ENCODE measurements at regions not wholly inside any gene's neighbourhood (a gene's known extent, or its start where the extent isn't known, plus 50 kb on each side); places are given as distances from the start of the nearest gene placed in this dataset.

DNA sequence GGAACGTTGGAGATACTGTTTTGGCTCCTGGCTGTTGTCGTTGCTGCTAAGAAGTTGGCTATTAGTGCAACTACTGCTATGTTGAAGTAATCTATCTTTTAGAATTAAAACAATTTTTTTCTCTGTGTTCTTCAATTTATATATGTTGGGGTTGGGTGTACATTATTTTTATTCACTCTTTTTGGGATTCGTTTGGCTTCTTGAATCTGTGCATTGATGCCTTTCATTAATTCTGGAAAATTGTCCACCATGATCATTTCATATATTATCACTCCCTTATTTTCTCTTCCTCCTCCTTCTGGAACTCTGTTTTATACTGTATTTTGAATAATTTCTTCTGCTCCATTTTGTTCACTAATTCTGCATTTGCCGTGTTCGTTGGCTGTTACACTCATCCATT is 199.5 kb upstream of the PLET1 start:
- H3K4me3 ChIP-seq (ENCODE audit: low read depth, low read length): no peak overlapping the region
- H3K4me1 ChIP-seq (ENCODE audit: control insufficient read depth, insufficient read depth, low read length): no peaks in the 10 kb centered on the region
- no peak overlapping the region for H3K27ac ChIP-seq (ENCODE audit: low read depth, low read length)
- no peaks in the 10 kb centered on the region for H3K36me3 ChIP-seq (ENCODE audit: control insufficient read depth, insufficient read depth, low read length)
- no peak overlapping the region for H3K9ac ChIP-seq (ENCODE audit: low read length)
- no peaks in the 10 kb centered on the region for H3K27me3 ChIP-seq (ENCODE audit: control insufficient read depth, insufficient read depth, low read length)
- H3K9me3 ChIP-seq (ENCODE audit: control insufficient read depth, insufficient read depth, low read depth, low read length): no peaks in the 10 kb centered on the region

DNA sequence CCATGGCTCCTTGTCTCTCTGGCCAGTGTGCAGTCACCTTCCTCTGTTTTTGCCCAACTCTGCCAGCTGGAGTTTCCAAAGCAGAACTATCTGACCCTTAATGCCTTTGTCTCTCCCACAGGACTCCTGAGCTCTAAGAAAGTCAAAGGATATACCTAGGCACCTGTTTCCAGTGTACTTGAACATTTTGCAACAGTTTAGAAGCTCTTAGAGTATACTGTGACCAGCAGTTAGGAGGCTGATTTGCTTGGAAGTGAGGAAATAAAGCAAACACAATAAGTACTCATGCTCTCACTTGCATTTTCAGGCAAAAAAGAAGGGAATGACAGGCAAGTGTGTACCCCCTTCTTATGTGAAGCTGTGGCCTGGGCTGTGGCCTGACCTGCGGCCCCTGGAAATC is 204.3 kb upstream of the PLET1 start:
- Histone ChIP-seq H3K4me1 (ENCODE audit: control insufficient read depth, insufficient read depth, low read length) (no peaks in the 10 kb centered on the region), H3K9me3 (ENCODE audit: control insufficient read depth, insufficient read depth, low read depth, low read length) (no peaks in the 10 kb centered on the region), H3K4me3 (ENCODE audit: low read depth, low read length) (no peak overlapping the region), H3K9ac (ENCODE audit: low read length) (no peak overlapping the region), H3K27ac (ENCODE audit: low read depth, low read length) (no peak overlapping the region), H3K27me3 (ENCODE audit: control insufficient read depth, insufficient read depth, low read length) (no peaks in the 10 kb centered on the region; the same call in 1 of the 2 replicates), H3K36me3 (ENCODE audit: control insufficient read depth, insufficient read depth, low read length) (no peaks in the 10 kb centered on the region)

DNA sequence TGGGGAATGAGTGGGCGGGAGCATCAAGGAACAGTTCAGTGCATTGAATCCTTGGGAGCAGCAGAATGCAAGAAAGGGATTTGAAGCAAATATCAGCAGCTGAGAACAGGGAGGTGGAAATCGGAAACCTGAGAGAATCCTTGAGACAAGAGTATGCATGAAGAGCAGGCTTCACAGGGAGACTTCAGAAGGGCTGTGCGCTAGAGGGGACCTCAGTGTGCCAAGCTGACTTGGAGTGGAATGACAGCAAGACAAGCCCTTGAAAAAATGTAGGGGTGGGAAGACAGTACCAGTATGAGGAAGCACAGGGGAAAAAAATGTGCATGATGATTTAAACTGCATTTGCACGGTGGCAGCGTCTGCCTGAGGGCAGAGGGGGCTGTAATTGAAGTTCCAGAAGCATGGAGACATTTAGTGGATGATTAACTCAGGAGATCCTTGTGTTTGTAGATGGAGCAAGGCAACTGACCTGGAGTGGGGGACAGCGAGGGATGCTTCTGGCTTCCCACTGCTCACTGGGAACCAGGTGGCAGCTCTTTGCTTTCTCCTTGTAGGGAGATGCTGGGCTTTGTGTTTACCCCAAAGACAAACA is 204.9 kb upstream of the PLET1 start:
- Histone ChIP-seq H3K27ac (ENCODE audit: low read depth, low read length) (no peak overlapping the region), H3K4me1 (ENCODE audit: control insufficient read depth, insufficient read depth, low read length) (no peaks in the 10 kb centered on the region), H3K9ac (ENCODE audit: low read length) (no peak overlapping the region), H3K36me3 (ENCODE audit: control insufficient read depth, insufficient read depth, low read length) (no peaks in the 10 kb centered on the region), H3K27me3 (ENCODE audit: control insufficient read depth, insufficient read depth, low read length) (no peaks in the 10 kb centered on the region; the same call in 1 of the 2 replicates), H3K9me3 (ENCODE audit: control insufficient read depth, insufficient read depth, low read depth, low read length) (no peaks in the 10 kb centered on the region), H3K4me3 (ENCODE audit: low read depth, low read length) (no peak overlapping the region)

DNA sequence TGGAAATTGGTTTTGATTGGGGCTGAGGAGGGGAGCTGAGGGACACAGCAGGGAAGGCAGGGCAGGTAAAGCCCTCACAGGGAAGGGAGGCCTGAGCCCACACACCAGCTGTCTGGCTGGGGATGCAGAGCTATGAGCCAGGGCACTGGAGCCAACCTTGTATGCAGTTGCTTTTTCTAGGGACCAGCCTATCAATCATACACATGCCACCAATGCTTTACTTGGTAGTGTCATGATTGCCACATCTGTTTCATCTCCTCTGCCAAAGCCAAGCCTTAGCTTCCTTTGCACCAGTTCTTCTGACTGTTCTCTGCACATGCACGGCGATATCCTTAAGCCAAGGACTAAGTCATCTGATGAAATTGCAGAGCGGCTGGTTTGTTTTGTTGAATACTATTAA is 207.1 kb upstream of the PLET1 start:
- Histone ChIP-seq H3K4me1 (ENCODE audit: control insufficient read depth, insufficient read depth, low read length) (no peaks in the 10 kb centered on the region), H3K27ac (ENCODE audit: low read depth, low read length) (no peak overlapping the region), H3K27me3 (ENCODE audit: control insufficient read depth, insufficient read depth, low read length) (peaks cover 2% of the 10 kb centered on the region; the same call in 1 of the 2 replicates), H3K4me3 (ENCODE audit: low read depth, low read length) (no peak overlapping the region), H3K9ac (ENCODE audit: low read length) (no peak overlapping the region), H3K9me3 (ENCODE audit: control insufficient read depth, insufficient read depth, low read depth, low read length) (no peaks in the 10 kb centered on the region), H3K36me3 (ENCODE audit: control insufficient read depth, insufficient read depth, low read length) (no peaks in the 10 kb centered on the region)

DNA sequence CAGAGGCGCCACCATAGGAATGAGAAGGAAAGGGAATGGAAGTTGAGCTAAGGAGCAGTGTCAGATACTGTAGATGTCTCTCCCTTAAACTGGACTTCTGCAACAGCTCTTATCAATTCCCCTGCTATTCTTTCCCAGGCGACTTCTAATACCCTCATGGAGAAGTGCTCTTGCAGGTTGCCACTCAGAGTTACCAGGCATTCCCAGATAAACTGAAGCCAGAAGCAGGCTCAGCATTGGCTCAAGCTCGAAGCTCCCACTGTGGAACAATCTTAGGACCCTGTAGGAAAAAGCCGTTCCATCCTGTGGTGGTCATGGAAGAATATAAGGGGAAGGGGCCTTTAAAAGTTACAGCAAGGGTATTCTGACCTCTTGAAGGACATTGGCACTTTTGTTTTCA is 208.7 kb upstream of the PLET1 start:
- peaks cover 10% of the 10 kb centered on the region; the same call in 1 of the 2 replicates for H3K27me3 ChIP-seq (ENCODE audit: control insufficient read depth, insufficient read depth, low read length)
- H3K4me3 ChIP-seq (ENCODE audit: low read depth, low read length): no peak overlapping the region
- H3K36me3 ChIP-seq (ENCODE audit: control insufficient read depth, insufficient read depth, low read length): no peaks in the 10 kb centered on the region
- no peak overlapping the region for H3K9ac ChIP-seq (ENCODE audit: low read length)
- H3K9me3 ChIP-seq (ENCODE audit: control insufficient read depth, insufficient read depth, low read depth, low read length): no peaks in the 10 kb centered on the region
- no peak overlapping the region for H3K27ac ChIP-seq (ENCODE audit: low read depth, low read length)
- no peaks in the 10 kb centered on the region for H3K4me1 ChIP-seq (ENCODE audit: control insufficient read depth, insufficient read depth, low read length)

DNA sequence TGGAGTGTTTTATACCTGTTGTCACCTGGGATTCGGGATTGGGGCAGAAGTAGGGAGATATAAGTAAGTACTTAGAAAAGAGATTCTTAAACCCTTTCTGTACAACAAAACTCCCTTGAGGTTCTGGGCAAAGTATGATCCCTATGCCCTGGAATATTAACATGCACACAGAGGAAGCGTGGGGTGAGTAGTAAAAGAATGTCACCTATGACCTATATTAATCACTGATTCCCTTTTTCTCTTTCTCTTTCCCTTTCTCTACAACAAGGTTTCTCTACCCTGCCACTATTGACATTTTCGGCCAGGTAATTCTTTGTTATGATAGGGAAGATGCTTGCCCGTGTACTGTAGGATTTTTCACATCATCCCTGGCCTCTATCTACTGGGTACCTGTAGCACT is 209.7 kb upstream of the PLET1 start:
- no peak overlapping the region for H3K4me3 ChIP-seq (ENCODE audit: low read depth, low read length)
- no peaks in the 10 kb centered on the region for H3K36me3 ChIP-seq (ENCODE audit: control insufficient read depth, insufficient read depth, low read length)
- no peaks in the 10 kb centered on the region for H3K9me3 ChIP-seq (ENCODE audit: control insufficient read depth, insufficient read depth, low read depth, low read length)
- H3K27ac ChIP-seq (ENCODE audit: low read depth, low read length): no peak overlapping the region
- peaks cover 20% of the 10 kb centered on the region; the same call in 1 of the 2 replicates for H3K27me3 ChIP-seq (ENCODE audit: control insufficient read depth, insufficient read depth, low read length)
- H3K9ac ChIP-seq (ENCODE audit: low read length): no peak overlapping the region
- H3K4me1 ChIP-seq (ENCODE audit: control insufficient read depth, insufficient read depth, low read length): no peaks in the 10 kb centered on the region

DNA sequence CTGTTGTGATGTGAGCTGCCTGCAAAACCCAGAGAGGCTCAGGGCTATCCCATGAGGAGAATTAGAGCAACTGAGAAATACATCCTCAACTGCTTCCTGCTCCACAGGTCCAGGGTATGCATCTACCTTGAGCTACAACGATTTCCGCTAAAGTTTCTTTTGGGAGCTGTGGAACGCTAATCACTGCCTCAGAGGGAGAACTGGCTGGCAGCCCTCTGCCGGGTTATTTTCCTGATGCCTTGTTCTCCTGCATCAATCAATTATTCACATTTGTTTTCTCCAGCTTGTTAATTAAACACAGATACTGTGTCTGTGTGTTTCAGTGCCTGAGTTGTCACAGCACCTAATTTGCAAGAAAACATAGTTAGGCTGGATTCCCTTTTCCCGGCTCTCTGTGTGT is 211.1 kb upstream of the PLET1 start:
- H3K4me3 ChIP-seq (ENCODE audit: low read depth, low read length): no peak overlapping the region
- no peak overlapping the region for H3K27ac ChIP-seq (ENCODE audit: low read depth, low read length)
- no peaks in the 10 kb centered on the region for H3K9me3 ChIP-seq (ENCODE audit: control insufficient read depth, insufficient read depth, low read depth, low read length)
- H3K9ac ChIP-seq (ENCODE audit: low read length): no peak overlapping the region
- no peaks in the 10 kb centered on the region for H3K4me1 ChIP-seq (ENCODE audit: control insufficient read depth, insufficient read depth, low read length)
- H3K36me3 ChIP-seq (ENCODE audit: control insufficient read depth, insufficient read depth, low read length): no peaks in the 10 kb centered on the region
- peaks cover 33% of the 10 kb centered on the region for H3K27me3 ChIP-seq (ENCODE audit: control insufficient read depth, insufficient read depth, low read length)

DNA sequence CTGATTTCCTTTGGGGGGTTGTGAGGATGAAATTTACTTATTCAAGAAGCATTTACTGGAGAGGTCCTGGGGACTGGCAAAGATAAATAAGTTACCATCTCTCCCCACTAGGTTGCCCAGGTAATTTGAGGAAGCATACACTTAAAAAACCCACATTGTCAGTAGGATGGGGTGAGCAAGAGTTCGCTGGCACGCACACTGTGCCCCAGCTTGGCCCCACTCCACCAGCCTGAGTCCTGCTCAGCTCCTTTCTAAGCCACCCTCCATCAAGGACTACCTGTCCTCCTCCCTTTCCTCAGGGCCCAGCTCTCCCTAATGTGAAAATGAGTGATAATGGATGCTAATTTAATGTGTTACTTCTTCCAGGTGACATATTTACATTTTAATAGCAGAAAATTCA is 216.5 kb upstream of the PLET1 start:
- Histone ChIP-seq H3K27ac (ENCODE audit: low read depth, low read length) (no peak overlapping the region), H3K4me3 (ENCODE audit: low read depth, low read length) (no peak overlapping the region)

DNA sequence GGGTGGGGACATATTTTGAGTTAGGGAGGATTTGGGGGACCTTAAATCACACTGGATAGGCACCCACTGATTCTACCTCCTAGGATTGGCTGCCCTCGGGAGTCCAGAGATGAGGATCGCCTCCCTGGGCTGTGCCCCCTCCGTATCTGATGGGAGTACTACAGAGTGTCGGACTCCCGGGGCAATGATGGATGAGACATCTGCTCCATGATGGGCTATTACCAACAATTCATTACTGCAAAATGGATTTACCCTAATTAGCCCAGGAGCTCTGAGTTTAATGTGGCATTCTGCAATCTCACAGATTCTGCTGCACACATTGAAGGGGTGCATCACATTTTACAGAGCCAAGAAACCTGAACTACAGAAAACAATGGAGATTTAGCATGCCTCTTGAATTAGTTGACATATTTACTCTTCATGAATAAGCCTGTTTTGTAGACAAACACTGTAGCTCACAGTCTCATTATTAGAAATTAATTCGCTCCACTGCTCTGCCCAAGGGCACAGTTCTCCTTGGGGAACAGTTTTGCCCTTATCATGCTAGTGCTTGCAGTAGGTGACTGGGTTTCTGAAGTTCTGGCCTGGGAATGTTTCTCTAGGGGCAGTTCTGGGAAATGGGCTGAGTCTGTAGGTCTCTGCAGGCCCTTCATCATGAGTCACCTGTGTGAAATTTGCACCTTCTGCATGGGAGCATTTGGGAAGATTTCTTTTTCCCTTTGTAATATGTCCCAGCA is 217.1 kb upstream of the PLET1 start:
- Histone ChIP-seq H3K9me3 (ENCODE audit: control insufficient read depth, insufficient read depth, low read depth, low read length) (no peaks in the 10 kb centered on the region), H3K36me3 (ENCODE audit: control insufficient read depth, insufficient read depth, low read length) (no peaks in the 10 kb centered on the region), H3K4me1 (ENCODE audit: control insufficient read depth, insufficient read depth, low read length) (peaks cover 8% of the 10 kb centered on the region; the same call in 1 of the 2 replicates), H3K27ac (ENCODE audit: low read depth, low read length) (no peak overlapping the region), H3K9ac (ENCODE audit: low read length) (no peak overlapping the region), H3K27me3 (ENCODE audit: control insufficient read depth, insufficient read depth, low read length) (peaks cover 65% of the 10 kb centered on the region), H3K4me3 (ENCODE audit: low read depth, low read length) (no peak overlapping the region)

More for the DNA sequence above, 216.5 kb upstream of the PLET1 start:
- H3K9me3 ChIP-seq (ENCODE audit: control insufficient read depth, insufficient read depth, low read depth, low read length): no peaks in the 10 kb centered on the region
- H3K9ac ChIP-seq (ENCODE audit: low read length): no peak overlapping the region
- no peaks in the 10 kb centered on the region for H3K36me3 ChIP-seq (ENCODE audit: control insufficient read depth, insufficient read depth, low read length)
- H3K27me3 ChIP-seq (ENCODE audit: control insufficient read depth, insufficient read depth, low read length): peaks cover 62% of the 10 kb centered on the region
- H3K4me1 ChIP-seq (ENCODE audit: control insufficient read depth, insufficient read depth, low read length): peaks cover 8% of the 10 kb centered on the region; the same call in 1 of the 2 replicates

DNA sequence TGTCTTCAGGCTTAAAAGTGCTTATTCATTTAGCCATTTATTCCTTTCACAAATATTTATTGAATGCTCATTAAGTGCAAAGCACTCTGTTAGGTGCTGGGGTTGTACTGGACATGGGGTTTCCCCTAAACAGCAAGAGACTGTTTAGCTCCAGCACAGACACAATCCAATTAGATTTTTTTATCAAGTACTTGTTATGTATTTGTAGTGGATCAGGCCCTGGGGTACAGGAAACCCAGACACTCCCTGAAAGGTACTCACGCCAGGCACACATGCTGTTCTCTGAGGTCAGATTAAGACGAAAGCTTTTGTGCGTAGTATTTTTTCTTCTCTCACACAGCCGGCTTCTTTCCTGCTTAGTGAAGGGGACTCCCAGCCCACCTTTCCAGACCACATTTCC is 218.1 kb upstream of the PLET1 start:
- Histone ChIP-seq H3K27ac (ENCODE audit: low read depth, low read length) (no peak overlapping the region), H3K4me1 (ENCODE audit: control insufficient read depth, insufficient read depth, low read length) (peaks cover 8% of the 10 kb centered on the region; the same call in 1 of the 2 replicates), H3K9ac (ENCODE audit: low read length) (no peak overlapping the region), H3K9me3 (ENCODE audit: control insufficient read depth, insufficient read depth, low read depth, low read length) (no peaks in the 10 kb centered on the region), H3K4me3 (ENCODE audit: low read depth, low read length) (no peak overlapping the region), H3K27me3 (ENCODE audit: control insufficient read depth, insufficient read depth, low read length) (peaks cover 63% of the 10 kb centered on the region), H3K36me3 (ENCODE audit: control insufficient read depth, insufficient read depth, low read length) (no peaks in the 10 kb centered on the region)

DNA sequence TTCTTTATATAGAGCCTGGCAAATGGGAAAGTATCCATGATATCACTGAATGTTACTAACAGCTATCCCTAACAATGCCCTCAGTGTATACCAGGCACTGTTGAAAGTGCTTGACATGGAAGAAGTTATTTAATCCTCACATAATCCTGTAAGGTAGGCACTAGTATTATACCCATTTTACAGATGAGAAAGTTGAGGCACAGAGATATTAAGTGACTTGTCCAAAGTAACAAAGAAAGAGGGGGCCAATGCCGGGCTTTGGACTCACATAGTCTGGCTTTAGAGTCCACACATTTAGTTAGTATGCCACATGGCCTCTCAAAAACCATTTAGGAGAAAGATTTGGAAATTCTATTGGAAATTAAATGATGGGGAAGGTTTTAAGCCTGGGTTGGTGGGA is 220.8 kb upstream of the PLET1 start:
- Histone ChIP-seq H3K36me3 (ENCODE audit: control insufficient read depth, insufficient read depth, low read length) (no peaks in the 10 kb centered on the region), H3K27me3 (ENCODE audit: control insufficient read depth, insufficient read depth, low read length) (peaks cover 37% of the 10 kb centered on the region), H3K4me3 (ENCODE audit: low read depth, low read length) (no peak overlapping the region), H3K9me3 (ENCODE audit: control insufficient read depth, insufficient read depth, low read depth, low read length) (no peaks in the 10 kb centered on the region), H3K9ac (ENCODE audit: low read length) (no peak overlapping the region), H3K27ac (ENCODE audit: low read depth, low read length) (no peak overlapping the region), H3K4me1 (ENCODE audit: control insufficient read depth, insufficient read depth, low read length) (peaks cover 8% of the 10 kb centered on the region; the same call in 1 of the 2 replicates)

Data from HUES6 (cell line).